ENCODE measurements at regions not wholly inside any gene's neighbourhood (a gene's known extent, or its start where the extent isn't known, plus 50 kb on each side); places are given as distances from the start of the nearest gene placed in this dataset.

DNA sequence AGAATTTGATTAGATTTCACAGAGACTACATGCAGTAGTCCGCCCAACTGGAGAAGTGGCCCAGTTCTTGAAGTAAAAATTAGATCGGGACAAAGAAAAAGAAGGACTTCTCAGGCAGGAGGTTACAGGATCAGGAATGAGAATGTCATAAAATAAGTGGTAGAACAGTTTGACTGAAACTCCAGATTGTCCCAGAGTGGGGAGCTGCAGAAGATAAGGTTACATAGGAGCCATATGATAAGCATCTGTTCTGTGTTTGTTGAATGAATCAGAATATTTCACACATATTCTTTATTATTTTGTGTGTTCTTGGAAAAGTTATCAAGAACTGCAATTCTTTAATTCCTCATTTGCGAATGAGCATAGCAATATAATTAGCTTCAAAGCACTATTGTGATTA lies 210.6 kb downstream of the AASDHPPT start:
- Histone ChIP-seq H3K27me3 (no peaks in the 10 kb centered on the region), H3K4me1 (no peaks in the 10 kb centered on the region), H3K4me3 (no peak overlapping the region), H3K36me3 (no peaks in the 10 kb centered on the region), H3K9me3 (no peaks in the 10 kb centered on the region), H3K27ac (no peak overlapping the region)
- TF ChIP-seq, protein P1, sequence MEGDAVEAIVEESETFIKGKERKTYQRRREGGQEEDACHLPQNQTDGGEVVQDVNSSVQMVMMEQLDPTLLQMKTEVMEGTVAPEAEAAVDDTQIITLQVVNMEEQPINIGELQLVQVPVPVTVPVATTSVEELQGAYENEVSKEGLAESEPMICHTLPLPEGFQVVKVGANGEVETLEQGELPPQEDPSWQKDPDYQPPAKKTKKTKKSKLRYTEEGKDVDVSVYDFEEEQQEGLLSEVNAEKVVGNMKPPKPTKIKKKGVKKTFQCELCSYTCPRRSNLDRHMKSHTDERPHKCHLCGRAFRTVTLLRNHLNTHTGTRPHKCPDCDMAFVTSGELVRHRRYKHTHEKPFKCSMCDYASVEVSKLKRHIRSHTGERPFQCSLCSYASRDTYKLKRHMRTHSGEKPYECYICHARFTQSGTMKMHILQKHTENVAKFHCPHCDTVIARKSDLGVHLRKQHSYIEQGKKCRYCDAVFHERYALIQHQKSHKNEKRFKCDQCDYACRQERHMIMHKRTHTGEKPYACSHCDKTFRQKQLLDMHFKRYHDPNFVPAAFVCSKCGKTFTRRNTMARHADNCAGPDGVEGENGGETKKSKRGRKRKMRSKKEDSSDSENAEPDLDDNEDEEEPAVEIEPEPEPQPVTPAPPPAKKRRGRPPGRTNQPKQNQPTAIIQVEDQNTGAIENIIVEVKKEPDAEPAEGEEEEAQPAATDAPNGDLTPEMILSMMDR (IDR thresholded peaks at IDR 0.05) = no peak
- intact Hi-C loops (cut with DNase I) = no loop called here
- ATAC-seq (no peak), DNase-seq (no peak)
- 87 to 91% methylated on average over 3 of the region's 3 CpGs for WGBS, 2 donors

DNA sequence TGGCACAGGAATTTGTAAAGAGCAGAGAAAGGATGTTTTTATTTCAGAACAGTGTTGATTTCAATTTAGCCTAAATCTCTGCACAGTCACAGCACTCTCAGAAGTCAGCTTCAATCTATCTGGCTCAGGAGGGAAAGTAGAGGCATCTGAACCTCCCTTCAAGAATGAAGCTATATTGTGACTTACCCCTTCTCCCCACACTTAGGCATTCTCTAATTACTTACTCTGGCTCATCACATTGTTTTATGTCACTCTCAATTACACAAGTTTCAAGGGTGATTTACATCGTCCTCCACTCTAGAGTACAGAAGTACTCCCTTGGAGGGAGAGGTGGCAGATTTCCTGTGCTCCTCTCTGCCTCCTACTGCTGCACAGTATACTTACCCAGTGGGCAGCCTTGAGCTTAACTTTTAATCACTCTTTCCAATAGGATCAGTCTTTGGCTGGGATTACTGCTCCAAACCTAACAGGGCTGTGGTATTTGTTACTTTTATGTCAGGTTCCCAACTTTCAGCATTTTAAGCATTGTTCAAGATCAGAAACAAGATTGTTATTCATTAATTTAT lies 211.4 kb downstream of the AASDHPPT start:
- H3K27ac ChIP-seq = no peak overlapping the region
- no peaks in the 10 kb centered on the region for H3K9me3 ChIP-seq
- H3K4me3 ChIP-seq = no peak overlapping the region
- intact Hi-C loops (cut with DNase I) = no loop called here
- ATAC-seq = no peak
- TF ChIP-seq, protein P1 (IDR thresholded peaks at IDR 0.05) = no peak
- DNase-seq = no peak
- WGBS, 2 donors = 46 to 78% methylated on average over 1 of the region's 1 CpG
- H3K27me3 ChIP-seq = no peaks in the 10 kb centered on the region
- no peaks in the 10 kb centered on the region for H3K4me1 ChIP-seq
- no peaks in the 10 kb centered on the region for H3K36me3 ChIP-seq

DNA sequence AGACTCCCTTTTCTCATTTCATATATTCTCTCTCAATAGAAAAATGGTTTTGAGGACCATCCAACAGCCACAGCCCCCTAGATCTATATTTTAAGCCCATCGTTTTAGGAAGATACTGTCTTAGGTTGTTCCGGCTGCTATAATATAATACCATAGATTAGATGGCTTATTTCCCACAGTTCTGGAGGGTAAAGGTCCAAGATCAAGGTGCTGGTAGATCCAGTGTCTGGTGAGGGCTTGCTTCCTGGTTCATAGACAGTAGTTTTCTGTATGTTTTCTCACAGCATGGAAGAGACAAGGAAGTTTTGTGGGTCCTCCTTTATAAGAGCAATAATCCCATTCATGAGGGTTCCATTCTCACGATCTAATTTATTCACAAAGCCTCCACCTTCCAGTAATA lies 215.1 kb downstream of the AASDHPPT start:
- WGBS, 2 donors = 89% methylated on average over 3 of the region's 3 CpGs
- Histone ChIP-seq H3K9me3 (no peaks in the 10 kb centered on the region), H3K4me3 (no peak overlapping the region), H3K27me3 (no peaks in the 10 kb centered on the region), H3K4me1 (no peaks in the 10 kb centered on the region), H3K27ac (no peak overlapping the region), H3K36me3 (no peaks in the 10 kb centered on the region)
- intact Hi-C loops (cut with DNase I) = no loop called here
- DNase-seq = no peak
- no peak for ATAC-seq
- TF ChIP-seq, protein P1 (IDR thresholded peaks at IDR 0.05) = no peak

GRCh38 chr11:106295974-106296373 lies 218.5 kb downstream of the AASDHPPT start:
- Histone ChIP-seq H3K27me3 (no peaks in the 10 kb centered on the region), H3K4me3 (no peak overlapping the region), H3K27ac (no peak overlapping the region), H3K9me3 (peaks cover 0 to 8% (median 0%) of the 10 kb centered on the region in 11 donors), H3K36me3 (no peaks in the 10 kb centered on the region), H3K4me1 (no peaks in the 10 kb centered on the region)
- TF ChIP-seq, protein P1 (IDR thresholded peaks at IDR 0.05) = no peak
- no peak for ATAC-seq
- no peak for DNase-seq
- intact Hi-C loops (cut with DNase I) = no loop called here
